GM21390 (cell line): ENCODE measurements at regions not wholly inside any gene's neighbourhood (a gene's known extent, or its start where the extent isn't known, plus 50 kb on each side); places are given as distances from the start of the nearest gene placed in this dataset.

Source experiments
- ATAC-seq: cut with Tn5 transposase; IDR thresholded peaks from one replicate; pipeline ENCODE4 v1.9.1; 2021; ENCODE audit not compliant: unreplicated experiment

DNA sequence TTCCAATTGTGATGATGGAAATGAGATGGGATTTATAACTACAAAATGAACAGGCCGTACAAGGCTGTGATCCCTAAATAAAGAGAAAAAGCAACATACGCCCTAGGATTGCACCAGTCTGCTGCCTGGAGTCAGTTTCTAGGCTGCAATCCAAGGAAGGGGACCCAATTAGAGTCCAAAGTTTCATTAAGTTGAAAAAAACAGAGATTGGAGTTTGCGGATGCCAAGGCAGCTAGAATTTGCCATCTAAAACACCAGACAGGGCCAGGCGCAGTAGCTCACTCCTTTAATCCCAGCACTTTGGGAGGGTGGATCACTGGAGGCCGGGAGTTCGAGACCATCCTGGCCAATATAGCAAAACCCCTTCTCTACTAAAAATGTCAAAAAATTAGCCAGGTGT lies 661.0 kb downstream of the RPS29 start:
- no peak for ATAC-seq

DNA sequence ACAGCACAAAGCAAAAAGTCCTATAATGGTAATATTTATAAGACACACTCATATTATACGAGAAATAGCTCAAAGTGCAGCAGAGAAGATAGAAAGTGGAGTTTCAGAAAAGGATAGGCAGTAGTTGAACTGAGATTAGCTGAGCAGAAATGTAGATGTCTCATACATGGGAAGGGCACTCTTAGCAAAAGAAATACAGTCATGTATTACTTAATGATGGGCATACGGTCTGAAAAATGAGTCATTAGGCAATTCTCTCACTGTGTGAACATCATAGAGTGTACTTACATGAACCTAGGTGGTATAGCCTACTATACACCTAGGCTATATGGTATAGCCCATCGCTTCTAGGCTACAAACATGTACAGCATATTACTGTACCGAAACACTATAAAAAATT lies 671.3 kb downstream of the RPS29 start:
- no peak for ATAC-seq

DNA sequence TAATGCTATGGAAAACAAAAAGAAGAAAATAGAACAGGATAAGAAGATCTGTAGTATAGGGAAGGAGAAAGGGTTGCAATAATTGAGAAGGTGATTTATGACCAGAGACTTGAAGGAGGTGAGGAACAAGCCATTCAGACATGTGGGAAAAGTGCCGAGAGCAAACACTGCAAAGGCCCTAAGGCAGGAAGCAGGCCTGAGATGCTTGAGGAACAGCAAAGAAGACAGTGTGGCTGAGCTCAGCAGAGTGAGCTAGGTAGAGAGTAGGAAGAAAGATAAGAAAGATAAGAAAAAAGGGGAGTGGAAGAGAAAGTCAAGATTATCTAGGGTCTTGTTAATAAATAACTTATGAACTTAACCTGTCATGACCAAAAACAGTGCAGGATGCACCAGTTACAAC lies 671.8 kb downstream of the RPS29 start:
- no peak for ATAC-seq

DNA sequence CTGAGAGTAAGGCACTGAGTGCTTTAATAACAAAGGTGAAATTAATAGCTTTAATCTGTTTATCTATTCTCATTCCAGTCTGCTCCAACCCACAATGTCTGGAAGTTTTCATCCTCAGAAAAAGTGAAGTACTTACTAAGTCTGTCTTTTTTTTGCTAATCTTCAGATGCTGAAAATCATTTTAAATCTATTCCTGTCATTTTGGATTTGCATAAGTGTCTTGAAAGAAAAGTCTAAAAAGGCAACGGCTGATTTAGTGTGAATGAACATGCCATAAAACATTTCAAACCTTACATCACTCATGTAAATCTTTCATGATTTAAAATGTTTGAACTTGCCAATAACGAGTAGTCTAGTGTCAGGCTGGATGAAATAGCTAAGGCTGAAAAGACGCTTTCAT lies 685.6 kb downstream of the RPS29 start:
- no peak for ATAC-seq

DNA sequence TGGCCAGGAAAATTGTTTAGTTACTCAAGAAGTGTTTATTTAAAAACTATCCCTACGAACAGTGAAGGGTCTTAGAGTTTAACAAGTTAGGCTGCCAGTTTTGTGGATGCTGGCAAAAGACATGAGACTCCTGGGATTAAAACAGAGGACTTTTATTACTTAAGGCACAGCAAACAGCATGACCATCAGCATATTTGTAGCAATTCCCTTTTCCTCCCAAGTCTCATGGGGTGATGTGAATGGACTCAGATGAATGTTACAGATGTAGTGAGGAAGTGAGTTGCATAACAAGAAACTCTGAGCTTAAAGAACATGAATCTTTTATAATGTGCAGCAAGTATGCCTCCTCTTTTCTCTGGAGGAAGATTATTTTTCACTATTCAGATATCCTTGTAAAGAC lies 695.8 kb downstream of the RPS29 start:
- ATAC-seq: no peak

DNA sequence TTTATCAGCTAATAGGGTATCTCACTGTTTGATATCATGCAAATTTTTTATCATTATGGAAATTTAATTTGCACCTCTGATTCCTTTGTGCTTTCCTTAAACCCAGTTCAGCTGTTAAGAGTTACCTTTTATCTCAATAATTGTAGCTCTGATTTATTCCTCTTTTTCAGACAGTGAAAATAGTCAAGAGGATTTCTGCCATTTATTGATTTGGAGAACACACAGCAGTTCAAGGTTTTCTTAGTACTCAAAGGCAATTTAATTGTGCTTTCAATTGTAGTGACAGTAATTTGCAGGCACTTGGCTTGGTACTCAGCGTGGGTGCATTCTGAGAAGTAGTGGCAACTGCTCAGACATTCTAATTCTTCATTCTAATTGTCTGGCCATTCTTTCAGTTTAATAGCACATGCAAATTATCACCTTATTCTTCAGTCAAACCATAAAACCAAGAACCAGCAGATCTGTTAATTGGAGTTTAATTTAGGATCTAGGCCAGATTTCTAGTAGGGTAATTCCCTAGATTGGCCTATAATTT lies 709.3 kb downstream of the RPS29 start:
- no peak for ATAC-seq

DNA sequence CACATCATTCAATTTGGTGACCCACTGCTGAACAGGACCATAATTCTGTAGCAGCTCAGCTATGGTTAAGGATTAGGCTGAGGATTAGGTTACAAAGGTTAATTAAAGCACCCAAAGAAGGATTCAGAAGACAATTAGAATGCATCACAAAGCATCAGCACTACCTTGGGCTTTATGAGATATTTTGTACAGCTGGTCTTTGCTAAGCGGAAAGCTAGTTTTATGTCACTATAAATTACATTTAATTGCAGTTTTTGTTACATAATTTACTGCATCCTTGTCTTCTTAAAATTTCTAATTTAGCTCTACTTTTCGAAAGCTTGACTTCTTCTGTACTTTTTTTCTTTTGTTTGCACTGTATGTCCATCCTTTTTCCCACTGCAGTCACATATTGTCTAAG lies 711.5 kb downstream of the RPS29 start:
- no peak for ATAC-seq

DNA sequence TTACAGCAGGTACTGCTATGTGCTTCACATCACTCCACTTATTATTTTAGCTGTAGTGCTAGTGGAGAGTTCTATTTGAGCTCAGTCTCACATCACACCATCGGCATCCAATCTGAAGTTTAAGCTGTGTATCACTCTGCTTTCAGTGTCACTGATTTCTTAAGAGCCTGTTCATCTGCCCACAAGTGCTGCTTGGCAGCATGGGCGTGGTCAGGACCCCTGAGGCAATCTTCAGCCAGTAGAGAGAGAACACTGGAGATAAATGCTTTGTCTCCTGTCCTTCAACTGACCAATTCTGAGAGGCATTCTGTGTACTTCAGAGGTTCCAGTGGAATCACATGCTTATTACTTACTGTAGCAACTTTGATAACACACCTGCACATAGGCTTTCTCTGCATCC lies 728.8 kb downstream of the RPS29 start:
- no peak for ATAC-seq

DNA sequence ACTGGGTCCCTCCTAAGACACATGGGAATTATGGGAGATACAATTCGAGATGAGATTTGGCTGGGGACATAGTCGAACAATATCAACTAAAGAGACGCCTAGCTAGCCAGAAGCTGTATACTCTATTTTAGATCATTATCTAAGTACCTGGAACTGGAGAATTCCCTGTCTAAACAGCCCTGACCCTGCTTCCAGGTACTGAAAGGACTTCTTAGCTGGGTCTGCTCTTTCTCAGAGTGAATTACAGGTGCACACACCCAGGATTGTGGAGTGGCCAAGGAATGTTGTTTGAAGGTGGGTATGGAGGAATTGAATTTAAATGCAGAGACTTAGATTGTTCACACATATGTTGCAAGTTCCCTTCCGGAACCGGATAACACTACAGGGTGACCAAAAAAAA lies 733.0 kb downstream of the RPS29 start:
- no peak for ATAC-seq

DNA sequence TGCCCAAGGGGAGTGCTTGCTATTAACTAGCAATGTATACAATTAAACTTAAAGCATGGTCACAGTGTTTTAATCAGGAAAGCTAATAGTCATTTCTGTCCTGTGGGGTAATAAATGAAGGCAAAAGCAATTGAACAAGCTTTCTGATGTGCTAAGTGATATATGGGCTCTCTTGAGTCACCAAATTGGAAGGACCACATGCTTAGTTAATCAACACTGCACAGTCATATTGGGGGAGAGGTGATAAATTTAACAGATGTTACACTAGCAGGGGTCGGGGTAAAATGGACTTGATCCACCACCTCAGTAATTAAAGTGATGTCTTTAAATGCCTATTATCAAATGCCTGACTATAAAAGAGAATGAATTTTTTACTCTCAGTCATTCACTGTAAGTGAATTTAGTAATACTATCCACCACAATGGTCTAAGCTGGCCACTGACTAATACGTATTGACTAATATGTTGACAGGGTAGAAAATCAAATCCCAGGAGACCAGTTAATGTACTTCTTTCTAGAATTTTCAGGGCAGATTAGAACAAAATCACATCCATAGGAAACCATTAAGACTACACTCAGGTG lies 736.3 kb downstream of the RPS29 start:
- ATAC-seq: no peak

DNA sequence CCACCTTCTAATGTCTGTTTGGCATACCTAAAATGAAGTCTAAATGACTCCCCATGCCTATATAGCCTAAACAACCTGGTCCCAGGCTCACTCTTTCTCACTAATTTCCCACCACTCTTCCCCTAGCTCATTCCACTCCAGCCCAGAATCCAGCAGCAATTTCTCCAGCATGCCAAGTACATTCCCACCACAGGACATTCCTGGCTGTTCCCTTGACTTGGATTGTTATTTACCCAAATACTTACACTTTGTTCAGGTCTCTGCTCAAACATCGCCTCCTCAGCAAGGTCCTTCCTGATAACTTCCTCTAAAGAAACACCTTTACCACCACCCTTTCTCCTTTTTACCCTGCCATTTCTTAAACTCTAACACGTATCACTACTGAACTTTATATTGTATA lies 743.4 kb downstream of the RPS29 start:
- ATAC-seq: no peak

DNA sequence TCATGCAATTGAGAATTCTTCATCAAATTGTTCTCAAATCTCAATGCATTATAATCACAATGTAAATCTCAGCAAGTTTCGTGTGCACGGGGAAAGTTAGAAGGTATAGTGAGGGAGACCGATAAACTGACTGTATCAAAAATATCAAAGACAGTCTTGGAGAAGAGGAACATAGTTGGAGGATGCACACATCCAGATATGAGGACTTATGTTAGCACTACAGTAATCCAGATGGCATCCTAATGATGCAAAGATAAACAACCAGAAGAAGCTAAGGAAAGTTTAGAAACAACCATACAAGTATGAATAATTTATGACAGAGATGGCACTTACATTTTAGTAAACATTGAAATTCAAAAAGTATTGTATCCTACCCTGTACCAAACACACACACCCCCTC lies 760.1 kb downstream of the RPS29 start:
- ATAC-seq: no peak

DNA sequence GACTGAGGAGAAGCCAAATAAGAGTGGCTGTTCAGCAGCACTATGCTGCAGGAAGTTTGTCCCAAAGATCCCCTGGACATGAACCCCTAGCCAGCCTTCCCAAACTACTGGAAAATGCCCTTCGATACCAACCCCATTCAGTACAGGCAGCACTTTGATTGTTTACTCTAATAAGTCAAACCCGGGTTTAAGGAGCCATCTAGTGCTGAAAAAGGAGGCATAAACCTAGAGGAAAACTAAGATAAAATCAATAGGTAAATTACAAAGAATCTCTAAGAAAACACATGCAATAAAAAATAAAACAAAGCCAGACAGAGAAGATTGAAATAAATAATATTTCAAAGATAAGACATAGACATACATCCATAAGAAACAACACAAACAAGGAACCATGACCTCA lies 771.6 kb downstream of the RPS29 start:
- ATAC-seq: no peak

DNA sequence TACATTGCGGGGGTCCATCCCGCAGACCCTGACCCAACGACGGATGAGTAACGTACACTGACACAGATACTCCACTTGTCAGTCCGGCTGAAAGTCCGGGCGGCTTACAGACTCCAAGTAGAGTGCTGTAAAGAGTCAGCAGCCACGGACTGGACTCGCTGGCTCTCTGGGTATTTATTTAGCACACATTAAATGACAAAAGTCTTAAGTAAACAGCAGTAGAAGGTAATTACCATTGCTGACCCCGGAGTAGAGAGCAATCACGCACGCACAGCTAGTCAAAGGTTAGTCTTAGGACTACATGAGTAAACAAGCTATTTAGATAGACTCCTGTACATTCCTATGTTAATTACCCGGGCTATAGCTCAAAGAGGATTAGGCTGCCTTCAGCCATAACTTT lies 780.9 kb downstream of the RPS29 start:
- ATAC-seq: no peak

DNA sequence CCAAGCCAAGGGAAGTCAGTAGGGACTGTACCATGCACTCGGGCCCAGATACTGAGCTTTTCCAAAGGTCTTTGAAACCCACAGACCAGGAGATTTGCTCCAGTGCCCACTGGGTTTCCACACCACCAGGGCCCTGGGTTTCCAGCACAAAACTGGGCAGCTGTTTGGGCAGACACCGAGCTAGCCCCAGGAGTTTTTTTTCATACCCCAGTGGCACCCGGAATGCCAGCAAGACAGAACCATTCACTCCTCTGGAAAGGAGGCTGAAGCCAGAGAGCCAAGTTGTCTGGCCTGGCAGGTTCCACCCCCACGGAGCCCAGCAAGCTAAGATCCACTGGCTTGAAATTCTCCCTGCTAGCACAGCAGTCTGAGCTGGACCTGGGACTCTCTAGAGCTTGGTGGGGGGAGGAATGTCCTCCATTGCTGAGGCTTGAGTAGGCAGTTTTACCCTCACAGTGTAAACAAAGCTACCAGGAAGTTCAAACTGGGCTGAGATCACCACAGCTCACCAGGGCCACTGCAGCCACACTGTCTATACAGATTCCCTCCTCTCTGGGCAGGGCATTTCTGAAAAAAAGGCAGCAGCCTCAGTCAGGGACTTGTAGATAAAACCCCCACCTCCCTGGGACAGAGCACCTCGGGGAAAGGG lies 793.7 kb downstream of the RPS29 start:
- no peak for ATAC-seq

DNA sequence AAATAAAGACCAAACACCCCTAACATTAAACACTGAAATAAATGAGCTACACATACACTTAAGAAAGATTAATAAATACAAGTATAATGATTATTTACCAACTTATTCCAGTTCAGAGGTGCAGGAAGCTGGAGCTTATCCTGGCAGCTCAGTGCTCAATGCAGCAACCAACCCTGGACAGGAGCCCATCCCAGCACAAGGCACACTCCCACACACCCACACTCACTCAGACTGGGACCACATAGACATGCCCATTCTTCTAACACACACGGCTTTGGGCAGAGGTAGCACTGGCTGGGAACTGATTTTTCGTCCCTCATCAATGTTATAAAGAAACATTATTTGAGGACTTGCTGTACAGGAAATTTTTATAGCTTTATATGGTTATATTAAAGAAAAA lies 797.4 kb downstream of the RPS29 start:
- ATAC-seq: no peak

DNA sequence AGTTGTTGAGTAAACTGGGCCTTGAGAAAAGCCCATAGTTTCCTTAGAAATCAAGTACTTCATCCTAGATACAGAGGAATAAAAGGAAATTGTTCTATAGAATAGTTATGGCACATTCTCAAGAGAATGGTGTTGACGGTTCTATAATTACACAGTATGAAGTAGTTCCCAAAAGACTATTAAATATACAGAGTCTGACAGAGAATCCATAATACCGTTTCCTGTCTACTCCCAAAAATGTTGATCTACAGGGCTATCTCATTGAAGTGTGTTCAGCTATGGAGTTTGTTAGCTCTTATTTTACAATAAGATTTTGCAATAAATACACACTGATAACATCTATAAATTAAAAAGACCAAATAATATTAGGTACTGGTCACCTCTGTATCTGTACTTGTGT lies 799.7 kb downstream of the RPS29 start:
- no peak for ATAC-seq

DNA sequence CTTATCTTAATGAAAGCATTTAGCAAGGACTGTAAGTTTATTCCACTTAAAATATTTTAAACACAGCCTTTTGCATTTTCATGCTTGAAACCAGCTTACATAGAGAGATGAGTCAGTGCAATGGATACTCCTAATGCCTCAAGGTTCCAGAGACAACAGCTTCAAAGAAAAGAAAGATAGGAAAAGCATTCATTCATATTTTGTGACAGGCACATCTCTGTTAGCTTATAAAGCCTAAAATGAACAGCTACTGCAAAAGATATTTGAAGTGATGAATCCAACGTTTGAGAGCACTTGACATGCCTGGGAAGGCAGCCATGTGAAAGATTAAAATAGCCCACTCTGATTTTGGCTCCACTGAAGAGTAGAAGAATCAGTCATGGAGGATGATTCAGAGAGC lies 814.5 kb downstream of the RPS29 start:
- no peak for ATAC-seq

DNA sequence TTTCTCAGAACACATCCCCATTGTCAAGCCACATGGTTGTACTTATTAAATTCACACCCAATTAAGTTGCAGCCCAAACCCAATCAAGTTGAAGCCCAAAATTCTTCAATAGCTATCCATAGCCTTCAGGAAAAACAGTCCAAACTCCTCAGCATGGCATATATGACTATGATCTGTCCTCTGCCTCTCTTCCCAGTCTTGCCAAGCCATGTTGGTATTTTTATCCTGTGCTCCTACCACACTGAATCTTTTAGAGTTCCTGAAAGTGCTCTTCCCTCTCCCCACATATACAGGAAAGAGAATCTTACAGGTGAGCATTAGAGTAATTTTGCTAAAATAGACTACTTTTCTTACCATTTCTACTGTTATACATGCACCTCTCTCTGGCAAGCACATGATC lies 834.9 kb downstream of the RPS29 start:
- ATAC-seq: no peak

DNA sequence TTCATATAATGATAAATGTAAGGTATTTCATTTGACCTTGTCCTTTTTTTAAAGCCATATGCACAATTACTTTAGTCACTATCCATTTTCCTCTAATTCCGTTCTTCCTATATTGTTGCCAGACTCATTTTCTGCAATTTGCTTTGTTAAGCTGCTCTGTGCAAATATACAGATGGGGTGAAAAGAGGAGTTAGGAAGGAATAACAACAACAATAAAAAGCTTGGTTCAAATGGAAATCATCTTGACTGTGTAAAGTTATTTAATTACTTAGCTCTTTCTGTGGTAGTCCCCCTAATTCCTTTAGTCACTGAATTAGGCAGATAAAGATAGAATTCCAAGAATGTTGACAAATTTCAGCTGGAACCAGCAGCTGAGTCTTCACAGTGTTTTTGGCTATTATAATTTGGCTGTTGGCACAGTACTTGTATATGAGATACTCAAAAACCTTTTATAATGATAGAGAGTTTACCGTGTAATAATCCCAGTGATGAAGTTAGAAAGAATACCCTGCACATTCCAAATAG lies 838.0 kb downstream of the RPS29 start:
- no peak for ATAC-seq

DNA sequence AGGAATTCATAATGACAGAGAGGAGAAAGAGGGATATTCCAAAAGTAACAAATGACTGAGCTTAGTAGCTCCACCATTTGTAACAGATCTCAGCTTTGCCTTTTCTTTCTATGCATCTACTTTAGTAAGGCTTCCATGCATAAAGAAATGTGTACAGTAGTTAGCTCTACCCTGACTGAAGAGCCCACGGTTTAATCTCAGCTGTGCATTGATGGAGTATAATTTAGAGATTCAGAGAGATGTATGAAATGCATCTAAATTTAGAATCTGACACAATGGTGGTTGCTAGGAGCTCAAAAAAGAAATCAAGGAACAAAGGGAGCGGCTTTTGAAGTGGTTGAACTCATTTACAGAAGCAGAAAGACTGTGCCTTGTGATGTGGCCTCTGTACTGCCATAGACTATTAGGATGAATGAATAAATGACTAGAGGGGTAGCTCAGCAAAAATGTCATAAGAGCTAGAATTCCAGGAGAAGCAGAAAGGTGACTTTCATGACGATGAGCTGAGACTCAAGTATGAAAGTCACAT lies 838.6 kb downstream of the RPS29 start:
- no peak for ATAC-seq

DNA sequence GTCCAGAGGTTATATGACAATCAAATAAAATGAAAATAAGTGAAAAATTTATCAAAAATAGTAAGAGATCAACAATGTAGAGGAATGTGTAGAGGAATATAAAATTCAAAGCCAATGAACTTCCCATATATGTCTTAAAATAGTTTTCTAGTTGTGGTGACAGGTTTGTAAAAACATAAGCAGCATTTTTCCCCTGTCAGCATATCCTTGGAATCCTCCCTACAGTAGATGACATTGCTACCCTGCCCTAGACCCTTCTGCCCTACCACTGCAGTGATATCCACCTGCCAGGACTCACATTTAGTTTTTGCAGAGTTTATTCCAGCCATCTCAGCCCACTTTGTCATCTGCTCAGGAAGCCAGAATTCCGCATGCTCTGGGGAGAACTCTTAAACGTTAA lies 842.0 kb downstream of the RPS29 start:
- no peak for ATAC-seq
